Liver (tissue), 8 donors: ENCODE measurements at regions not wholly inside any gene's neighbourhood (a gene's known extent, or its start where the extent isn't known, plus 50 kb on each side); places are given as distances from the start of the nearest gene placed in this dataset.

Source experiments
- DNase-seq: peaks from one replicate; pipeline ENCODE4 v3.0.0-alpha.2; 2017; ENCODE audit warnings: low spot score
- H3K27ac ChIP-seq, 2 donors: one replicate each; pipeline ENCODE4 v1.7.0; 2013; ENCODE audit warnings: inconsistent platforms in 2 of 2, low read length in 2 of 2, control low read depth in 1 of 2, low read depth in 1 of 2, mild to moderate bottlenecking in 1 of 2
- H3K27me3 ChIP-seq, 4 donors: one replicate each; pipeline versions ENCODE4 v1.6.1 to v1.7.0; 2013; ENCODE audit warnings: low read length in 3 of 4, inconsistent platforms in 1 of 4, mild to moderate bottlenecking in 1 of 4, moderate library complexity in 1 of 4; ENCODE audit not compliant: control insufficient read depth in 4 of 4, insufficient read depth in 4 of 4
- H3K36me3 ChIP-seq, 4 donors: one replicate each; pipeline versions ENCODE4 v1.6.1 to v1.7.0; 2013; ENCODE audit warnings: low read length in 3 of 4, mild to moderate bottlenecking in 3 of 4, low read depth in 1 of 4, moderate library complexity in 1 of 4; ENCODE audit not compliant: control insufficient read depth in 4 of 4, insufficient read depth in 3 of 4
- H3K4me1 ChIP-seq, 4 donors: one replicate each; pipeline versions ENCODE4 v1.6.1 to v1.7.0; 2013; ENCODE audit warnings: low read length in 3 of 4, mild to moderate bottlenecking in 3 of 4, moderate library complexity in 1 of 4; ENCODE audit not compliant: control insufficient read depth in 4 of 4, insufficient read depth in 4 of 4
- H3K4me3 ChIP-seq, 3 donors: one replicate each; pipeline versions ENCODE4 v1.6.1 to v1.7.0; 2013; ENCODE audit warnings: low read length in 3 of 3, control low read depth in 1 of 3, low read depth in 1 of 3, mild to moderate bottlenecking in 1 of 3
- H3K9ac ChIP-seq, 2 donors: one replicate each; pipeline ENCODE4 v1.7.0; 2013; ENCODE audit warnings: low read length in 2 of 2, mild to moderate bottlenecking in 2 of 2, moderate library complexity in 2 of 2, control low read depth in 1 of 2, low read depth in 1 of 2
- H3K9me3 ChIP-seq, 4 donors: one replicate each; pipeline versions ENCODE4 v1.6.1 to v1.7.0; 2013; ENCODE audit warnings: low read length in 3 of 4; ENCODE audit not compliant: control insufficient read depth in 4 of 4
- CTCF ChIP-seq: fragments of 150-350 bp; IDR thresholded peaks from 2 replicates; pipeline ENCODE4 v1.5.1; 2017; ENCODE audit warnings: improper control_type of control experiment, low read depth, low read length; ENCODE audit not compliant: missing input control
- EGR1 ChIP-seq, 2 donors: IDR thresholded peaks; 2 replicates each; pipeline ENCODE4 v1.6.1; 2016 to 2018; ENCODE audit warnings: antibody characterized with exemption in 2 of 2, low read depth in 2 of 2
- FOXA1 ChIP-seq: IDR thresholded peaks from 2 replicates; pipeline ENCODE4 v1.6.1; 2016; ENCODE audit warnings: antibody characterized with exemption
- FOXA2 ChIP-seq: IDR thresholded peaks from 2 replicates; pipeline ENCODE4 v1.6.1; 2016; ENCODE audit warnings: antibody characterized with exemption
- GABPA ChIP-seq, 2 donors: IDR thresholded peaks in 1 of 2; conservative IDR thresholded peaks in 1 of 2; 2 replicates each; pipeline ENCODE4 v1.6.1; 2016; ENCODE audit warnings: antibody characterized with exemption in 2 of 2, mild to moderate bottlenecking in 1 of 2, moderate library complexity in 1 of 2
- HNF4A ChIP-seq, 2 donors: conservative IDR thresholded peaks; 2 replicates each; pipeline ENCODE4 v1.6.1; 2016; ENCODE audit warnings: antibody characterized with exemption in 2 of 2, mild to moderate bottlenecking in 2 of 2
- HNF4G ChIP-seq: IDR thresholded peaks from 2 replicates; pipeline ENCODE4 v1.6.1; 2016; ENCODE audit warnings: antibody characterized with exemption
- JUND ChIP-seq, 2 donors: IDR thresholded peaks; 2 replicates each; pipeline ENCODE4 v1.6.1; 2016; ENCODE audit warnings: antibody characterized with exemption in 2 of 2
- MAX ChIP-seq: IDR thresholded peaks from 2 replicates; pipeline ENCODE4 v1.6.1; 2016; ENCODE audit warnings: antibody characterized with exemption
- NR2F2 ChIP-seq: IDR thresholded peaks from 2 replicates; pipeline ENCODE4 v1.6.1; 2016; ENCODE audit warnings: antibody characterized with exemption
- RAD21 ChIP-seq, 2 donors: IDR thresholded peaks; 2 replicates each; pipeline ENCODE4 v1.6.1; 2016; ENCODE audit warnings: antibody characterized with exemption in 2 of 2, mild to moderate bottlenecking in 2 of 2
- REST ChIP-seq: IDR thresholded peaks from 2 replicates; pipeline ENCODE4 v1.6.1; 2016; ENCODE audit warnings: antibody characterized with exemption, mild to moderate bottlenecking
- RXRA ChIP-seq, 2 donors: IDR thresholded peaks; 2 replicates each; pipeline ENCODE4 v1.6.1; 2017 to 2018; ENCODE audit warnings: antibody characterized with exemption in 2 of 2, mild to moderate bottlenecking in 1 of 2
- SP1 ChIP-seq: IDR thresholded peaks from 2 replicates; pipeline ENCODE4 v1.6.1; 2018; ENCODE audit warnings: antibody characterized with exemption, mild to moderate bottlenecking
- YY1 ChIP-seq: IDR thresholded peaks from 2 replicates; pipeline ENCODE4 v1.6.1; 2016; ENCODE audit warnings: antibody characterized with exemption, mild to moderate bottlenecking
- WGBS: extraction: QIAGEN DNeasy Blood & Tissue Kit; methylation state at CpG from one replicate; pipeline ENCODE4 v1.1.7; 2013; 5-methylcytosine and 5-hydroxymethylcytosine counted together
- TF ChIP-seq, protein P1 (sequence below): IDR thresholded peaks from 2 replicates; pipeline ENCODE4 v1.6.1; 2016; ENCODE audit warnings: antibody characterized with exemption
- TF ChIP-seq, protein P2 (sequence below): IDR thresholded peaks from 2 replicates; pipeline ENCODE4 v1.6.1; 2016; ENCODE audit warnings: antibody characterized with exemption
- donor health status: healthy.
- donor health status: healthy.
- donor health status: healthy.
- donor health status: healthy.
- donor health status: healthy.

GRCh38 chr4:62896721-62897120 lies 1512.5 kb downstream of the TECRL start:
- WGBS, result 80% methylated on average over 3 of the region's 3 CpGs
- no peak overlapping the region for H3K27ac ChIP-seq
- no peak for TF ChIP-seq FOXA1
- no peak for TF ChIP-seq NR2F2
- TF ChIP-seq HNF4A (conservative IDR thresholded peaks at IDR 0.05), result no peak
- TF ChIP-seq SP1, result no peak
- no peak for TF ChIP-seq MAX
- TF ChIP-seq, protein P1, sequence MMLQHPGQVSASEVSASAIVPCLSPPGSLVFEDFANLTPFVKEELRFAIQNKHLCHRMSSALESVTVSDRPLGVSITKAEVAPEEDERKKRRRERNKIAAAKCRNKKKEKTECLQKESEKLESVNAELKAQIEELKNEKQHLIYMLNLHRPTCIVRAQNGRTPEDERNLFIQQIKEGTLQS, result no peak
- no peak for TF ChIP-seq RXRA (IDR thresholded peaks at IDR 0.05)
- TF ChIP-seq YY1, result no peak
- TF ChIP-seq HNF4G, result no peak
- TF ChIP-seq GABPA (IDR thresholded peaks at IDR 0.05 in 1 of 2, conservative IDR thresholded peaks at IDR 0.05 in 1 of 2), result no peak
- TF ChIP-seq REST, result no peak
- no peak for TF ChIP-seq CTCF
- TF ChIP-seq FOXA2, result no peak
- no peak for TF ChIP-seq RAD21 (IDR thresholded peaks at IDR 0.05)
- TF ChIP-seq EGR1 (IDR thresholded peaks at IDR 0.05; ENCODE audit: low read depth in 2 of 2), result no peak
- no peak for TF ChIP-seq JUND (IDR thresholded peaks at IDR 0.05)
- TF ChIP-seq, protein P2, sequence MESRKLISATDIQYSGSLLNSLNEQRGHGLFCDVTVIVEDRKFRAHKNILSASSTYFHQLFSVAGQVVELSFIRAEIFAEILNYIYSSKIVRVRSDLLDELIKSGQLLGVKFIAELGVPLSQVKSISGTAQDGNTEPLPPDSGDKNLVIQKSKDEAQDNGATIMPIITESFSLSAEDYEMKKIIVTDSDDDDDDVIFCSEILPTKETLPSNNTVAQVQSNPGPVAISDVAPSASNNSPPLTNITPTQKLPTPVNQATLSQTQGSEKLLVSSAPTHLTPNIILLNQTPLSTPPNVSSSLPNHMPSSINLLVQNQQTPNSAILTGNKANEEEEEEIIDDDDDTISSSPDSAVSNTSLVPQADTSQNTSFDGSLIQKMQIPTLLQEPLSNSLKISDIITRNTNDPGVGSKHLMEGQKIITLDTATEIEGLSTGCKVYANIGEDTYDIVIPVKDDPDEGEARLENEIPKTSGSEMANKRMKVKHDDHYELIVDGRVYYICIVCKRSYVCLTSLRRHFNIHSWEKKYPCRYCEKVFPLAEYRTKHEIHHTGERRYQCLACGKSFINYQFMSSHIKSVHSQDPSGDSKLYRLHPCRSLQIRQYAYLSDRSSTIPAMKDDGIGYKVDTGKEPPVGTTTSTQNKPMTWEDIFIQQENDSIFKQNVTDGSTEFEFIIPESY, result no peak
- H3K4me3 ChIP-seq, result no peak overlapping the region
- H3K36me3 ChIP-seq, result no peaks in the 10 kb centered on the region
- no peaks in the 10 kb centered on the region for H3K27me3 ChIP-seq
- no peak for DNase-seq
- peaks cover 0 to 11% (median 3%) of the 10 kb centered on the region in 4 donors for H3K9me3 ChIP-seq
- no peaks in the 10 kb centered on the region for H3K4me1 ChIP-seq
- no peak overlapping the region for H3K9ac ChIP-seq

- no peak overlapping the region for H3K27ac ChIP-seq
- 71% methylated on average over 3 of the region's 3 CpGs for WGBS
- no peak overlapping the region for H3K4me3 ChIP-seq
- no peaks in the 10 kb centered on the region for H3K4me1 ChIP-seq
- H3K27me3 ChIP-seq, result no peaks in the 10 kb centered on the region
- no peak overlapping the region for H3K9ac ChIP-seq
- no peaks in the 10 kb centered on the region for H3K36me3 ChIP-seq
- no peak for DNase-seq
- no peaks in the 10 kb centered on the region for H3K9me3 ChIP-seq
- TF ChIP-seq FOXA2, result no peak
- no peak for TF ChIP-seq FOXA1
- no peak for TF ChIP-seq REST
- TF ChIP-seq RAD21 (IDR thresholded peaks at IDR 0.05), result no peak
- no peak for TF ChIP-seq RXRA (IDR thresholded peaks at IDR 0.05)
- no peak for TF ChIP-seq EGR1 (IDR thresholded peaks at IDR 0.05; ENCODE audit: low read depth in 2 of 2)
- TF ChIP-seq, protein P2, result no peak
- no peak for TF ChIP-seq MAX
- no peak for TF ChIP-seq YY1
- TF ChIP-seq NR2F2, result no peak
- TF ChIP-seq JUND (IDR thresholded peaks at IDR 0.05), result no peak
- TF ChIP-seq GABPA (IDR thresholded peaks at IDR 0.05 in 1 of 2, conservative IDR thresholded peaks at IDR 0.05 in 1 of 2), result no peak
- no peak for TF ChIP-seq HNF4G
Measured at GRCh38 chr4:62881901-62882300, 1527.3 kb downstream of the TECRL start.
